CD14-positive monocyte (primary cell): ENCODE measurements at regions not wholly inside any gene's neighbourhood (a gene's known extent, or its start where the extent isn't known, plus 50 kb on each side); places are given as distances from the start of the nearest gene placed in this dataset.

Source experiments
- DNase-seq, 3 donors: peaks; one replicate each; pipeline ENCODE4 v3.0.0-alpha.2; 2011 to 2022
- H2AFZ ChIP-seq: 2 replicates; pipeline ENCODE4 v1.6.0; 2012; ENCODE audit warnings: mild to moderate bottlenecking, low read depth, low read length, inconsistent platforms; ENCODE audit not compliant: insufficient read depth, poor library complexity, severe bottlenecking
- H3K27ac ChIP-seq, 2 donors: 1 replicate in 1 of 2; 2 replicates in 1 of 2; pipeline ENCODE4 v1.5.1; 2012 to 2013; ENCODE audit warnings: low read length in 2 of 2, control low read depth in 1 of 2, inconsistent platforms in 1 of 2, low read depth in 1 of 2, mild to moderate bottlenecking in 1 of 2
- H3K27me3 ChIP-seq, 2 donors: one replicate each; pipeline versions ENCODE4 v1.6.0 to v1.6.1; 2011 to 2013; ENCODE audit warnings: low read length in 2 of 2; ENCODE audit not compliant: control insufficient read depth in 2 of 2, insufficient read depth in 2 of 2
- H3K36me3 ChIP-seq, 2 donors: replicated peaks in 1 of 2; 1 replicate in 1 of 2; 2 replicates in 1 of 2; pipeline versions ENCODE4 v1.5.1 to v1.6.1; 2012 to 2013; ENCODE audit warnings: low read length in 2 of 2, control low read depth in 1 of 2, inconsistent platforms in 1 of 2, mild to moderate bottlenecking in 1 of 2; ENCODE audit not compliant: insufficient read depth in 2 of 2, control insufficient read depth in 1 of 2
- H3K4me1 ChIP-seq, 2 donors: 1 replicate in 1 of 2; 2 replicates in 1 of 2; pipeline versions ENCODE4 v1.5.1 to v1.6.1; 2012 to 2013; ENCODE audit warnings: low read length in 2 of 2, control low read depth in 1 of 2, inconsistent platforms in 1 of 2, mild to moderate bottlenecking in 1 of 2, moderate library complexity in 1 of 2; ENCODE audit not compliant: insufficient read depth in 2 of 2, control insufficient read depth in 1 of 2
- H3K4me2 ChIP-seq: replicated peaks from 2 replicates; pipeline ENCODE3; 2012; ENCODE audit warnings: low read length, moderate library complexity, mild to moderate bottlenecking; ENCODE audit not compliant: poor library complexity, severe bottlenecking; ENCODE audit errors: extremely low read depth
- H3K4me3 ChIP-seq, 3 experiments: fragments of 200-600 bp in 1 of 3; sonication (generic) in 1 of 3; replicated peaks in 1 of 3; 1 replicate in 2 of 3; 2 replicates in 1 of 3; pipeline ENCODE4 v1.5.1; 2011 to 2013; ENCODE audit warnings: low read length in 3 of 3, mild to moderate bottlenecking in 3 of 3, control low read depth in 2 of 3, low read depth in 2 of 3, inconsistent platforms in 1 of 3, moderate library complexity in 1 of 3
- H3K79me2 ChIP-seq: 2 replicates; pipeline ENCODE4 v1.6.0; 2012; ENCODE audit warnings: mild to moderate bottlenecking, control low read depth, inconsistent platforms, low read length, moderate library complexity; ENCODE audit not compliant: insufficient read depth
- H3K9ac ChIP-seq: 2 replicates; pipeline ENCODE4 v1.6.0; 2017; ENCODE audit warnings: low read length, mild to moderate bottlenecking; ENCODE audit not compliant: insufficient read depth, poor library complexity, severe bottlenecking
- H3K9me3 ChIP-seq, 2 donors: replicated peaks in 1 of 2; 1 replicate in 1 of 2; 2 replicates in 1 of 2; pipeline versions ENCODE4 v1.5.1 to v1.6.1; 2012 to 2013; ENCODE audit warnings: low read length in 2 of 2, control low read depth in 1 of 2; ENCODE audit not compliant: control insufficient read depth in 1 of 2, insufficient read depth in 1 of 2
- H4K20me1 ChIP-seq: 2 replicates; pipeline ENCODE4 v1.6.0; 2012; ENCODE audit warnings: mild to moderate bottlenecking, low read length, control low read depth, moderate library complexity; ENCODE audit not compliant: insufficient read depth
- H3K27ac Mint-ChIP-seq, 7 donors: one replicate each; pipeline ENCODE4 v1.8.0; 2020; ENCODE audit warnings: mild to moderate bottlenecking in 7 of 7, mixed read lengths in 7 of 7, moderate library complexity in 6 of 7, inconsistent platforms in 2 of 7
- H3K27me3 Mint-ChIP-seq, 3 donors: one replicate each; pipeline ENCODE4 v1.8.0; 2021 to 2022; ENCODE audit warnings: low read depth in 3 of 3, mild to moderate bottlenecking in 3 of 3, mixed read lengths in 3 of 3, moderate library complexity in 3 of 3, inconsistent platforms in 1 of 3
- H3K36me3 Mint-ChIP-seq, 2 donors: one replicate each; pipeline ENCODE4 v1.8.0; 2020; ENCODE audit warnings: mixed read lengths in 2 of 2, inconsistent platforms in 1 of 2, mild to moderate bottlenecking in 1 of 2
- H3K4me1 Mint-ChIP-seq: one replicate; pipeline ENCODE4 v1.8.0; 2020; ENCODE audit warnings: mild to moderate bottlenecking, mixed read lengths
- H3K4me3 Mint-ChIP-seq, 2 donors: one replicate each; pipeline ENCODE4 v1.8.0; 2020; ENCODE audit warnings: mild to moderate bottlenecking in 2 of 2, mixed read lengths in 2 of 2, moderate library complexity in 1 of 2
- H3K9me3 Mint-ChIP-seq, 7 donors: one replicate each; pipeline ENCODE4 v1.8.0; 2020 to 2022; ENCODE audit warnings: mixed read lengths in 7 of 7, mild to moderate bottlenecking in 6 of 7, moderate library complexity in 6 of 7, inconsistent platforms in 2 of 7
- WGBS: methylation state at CpG from one replicate; pipeline ENCODE4 v1.1.5; 2013; ENCODE audit warnings: missing lambda C conversion rate; ENCODE audit not compliant: insufficient coverage; 5-methylcytosine and 5-hydroxymethylcytosine counted together
- intact Hi-C, 2 donors: fragments of 100-400 bp; cut with micrococcal nuclease; formaldehyde crosslinking; loops; one replicate each; pipeline versions ENCODE4 v1.15.0 to v1.15.1; 2023
- TF ChIP-seq, protein P1 (sequence below): fragments of 200-600 bp; IDR thresholded peaks from one replicate; pipeline ENCODE4 v1.8.0; 2022; ENCODE audit warnings: antibody characterized with exemption, mild to moderate bottlenecking

GRCh38 chr3:190172751-190173150 is 52.1 kb upstream of the P3H2 start:
- Histone ChIP-seq H3K4me2 (no peak overlapping the region), H3K4me1 (no peaks in the 10 kb centered on the region), H3K79me2 (no peaks in the 10 kb centered on the region), H3K36me3 (no peaks in the 10 kb centered on the region), H3K9ac (no peak overlapping the region), H2AFZ (no peak overlapping the region), H3K4me3 (no peak overlapping the region), H4K20me1 (no peaks in the 10 kb centered on the region), H3K27me3 (no peaks in the 10 kb centered on the region), H3K27ac (no peak overlapping the region), H3K9me3 (no peaks in the 10 kb centered on the region)
- Mint-ChIP-seq H3K4me1 (peaks cover 13% of the 10 kb centered on the region), H3K36me3 (no peaks in the 10 kb centered on the region), H3K27ac (no peak overlapping the region), H3K4me3 (no peak overlapping the region), H3K27me3 (peaks cover 6 to 10% (median 6%) of the 10 kb centered on the region in 3 donors), H3K9me3 (peaks cover 0 to 8% (median 3%) of the 10 kb centered on the region in 7 donors)
- intact Hi-C loops: no loop called here
- no peak for DNase-seq
- WGBS: no CpG with 5 or more reads among the region's 2 CpGs
- TF ChIP-seq, protein P1, sequence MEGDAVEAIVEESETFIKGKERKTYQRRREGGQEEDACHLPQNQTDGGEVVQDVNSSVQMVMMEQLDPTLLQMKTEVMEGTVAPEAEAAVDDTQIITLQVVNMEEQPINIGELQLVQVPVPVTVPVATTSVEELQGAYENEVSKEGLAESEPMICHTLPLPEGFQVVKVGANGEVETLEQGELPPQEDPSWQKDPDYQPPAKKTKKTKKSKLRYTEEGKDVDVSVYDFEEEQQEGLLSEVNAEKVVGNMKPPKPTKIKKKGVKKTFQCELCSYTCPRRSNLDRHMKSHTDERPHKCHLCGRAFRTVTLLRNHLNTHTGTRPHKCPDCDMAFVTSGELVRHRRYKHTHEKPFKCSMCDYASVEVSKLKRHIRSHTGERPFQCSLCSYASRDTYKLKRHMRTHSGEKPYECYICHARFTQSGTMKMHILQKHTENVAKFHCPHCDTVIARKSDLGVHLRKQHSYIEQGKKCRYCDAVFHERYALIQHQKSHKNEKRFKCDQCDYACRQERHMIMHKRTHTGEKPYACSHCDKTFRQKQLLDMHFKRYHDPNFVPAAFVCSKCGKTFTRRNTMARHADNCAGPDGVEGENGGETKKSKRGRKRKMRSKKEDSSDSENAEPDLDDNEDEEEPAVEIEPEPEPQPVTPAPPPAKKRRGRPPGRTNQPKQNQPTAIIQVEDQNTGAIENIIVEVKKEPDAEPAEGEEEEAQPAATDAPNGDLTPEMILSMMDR: no peak
